GM23248 (cell line): ENCODE measurements at regions not wholly inside any gene's neighbourhood (a gene's known extent, or its start where the extent isn't known, plus 50 kb on each side); places are given as distances from the start of the nearest gene placed in this dataset.

ENCODE experiments used
- DNase-seq: peaks from one replicate; pipeline ENCODE4 v3.0.0-alpha.2; 2015
- H2AFZ ChIP-seq: fragments of 200-600 bp; sonication (generic); 2 replicates; pipeline ENCODE4 v1.6.1; 2016; ENCODE audit warnings: antibody characterized with exemption
- H3F3A ChIP-seq: fragments of 200-600 bp; sonication (generic); 2 replicates; pipeline ENCODE4 v1.6.1; 2016; ENCODE audit warnings: mild to moderate bottlenecking, antibody characterized with exemption, mixed run types; ENCODE audit not compliant: insufficient read depth
- H3K27ac ChIP-seq: fragments of 200-600 bp; sonication (generic); 2 replicates; pipeline ENCODE4 v1.5.1; 2016; ENCODE audit warnings: mild to moderate bottlenecking
- H3K27me3 ChIP-seq: fragments of 200-600 bp; sonication (generic); replicated peaks from 2 replicates; pipeline ENCODE4 v1.6.1; 2016; ENCODE audit warnings: mild to moderate bottlenecking; ENCODE audit not compliant: insufficient read depth
- H3K36me3 ChIP-seq: fragments of 200-600 bp; sonication (generic); 2 replicates; pipeline ENCODE4 v1.6.1; 2016; ENCODE audit warnings: low read depth, mild to moderate bottlenecking
- H3K4me1 ChIP-seq: fragments of 200-600 bp; sonication (generic); 2 replicates; pipeline ENCODE4 v1.6.1; 2016; ENCODE audit warnings: mild to moderate bottlenecking; ENCODE audit not compliant: insufficient read depth
- H3K4me2 ChIP-seq: fragments of 200-600 bp; sonication (generic); one replicate; pipeline ENCODE4 v1.6.1; 2016; ENCODE audit warnings: mild to moderate bottlenecking; ENCODE audit not compliant: unreplicated experiment
- H3K4me3 ChIP-seq: fragments of 200-600 bp; sonication (generic); 2 replicates; pipeline ENCODE4 v1.5.1; 2016; ENCODE audit warnings: mild to moderate bottlenecking
- H3K79me2 ChIP-seq: fragments of 200-600 bp; sonication (generic); 2 replicates; pipeline ENCODE4 v1.6.1; 2016; ENCODE audit warnings: mild to moderate bottlenecking; ENCODE audit not compliant: insufficient read depth
- H3K9ac ChIP-seq: fragments of 200-600 bp; sonication (generic); 2 replicates; pipeline ENCODE4 v1.6.1; 2016; ENCODE audit warnings: mild to moderate bottlenecking
- H3K9me2 ChIP-seq: fragments of 200-600 bp; sonication (generic); 2 replicates; pipeline ENCODE4 v1.6.1; 2016; ENCODE audit warnings: mixed run types, mild to moderate bottlenecking, moderate library complexity; ENCODE audit not compliant: insufficient read depth
- H3K9me3 ChIP-seq: fragments of 200-600 bp; sonication (generic); one replicate; pipeline ENCODE4 v1.6.1; 2017; ENCODE audit warnings: low read depth
- H4K20me1 ChIP-seq: fragments of 200-600 bp; sonication (generic); 2 replicates; pipeline ENCODE4 v1.6.0; 2016; ENCODE audit not compliant: insufficient read depth
- EZH2 ChIP-seq: fragments of 200-600 bp; sonication (generic); IDR thresholded peaks from 2 replicates; pipeline ENCODE4 v1.6.1; 2018; ENCODE audit warnings: antibody characterized with exemption, mild to moderate bottlenecking; ENCODE audit not compliant: insufficient read depth, poor library complexity, severe bottlenecking
- EZH2phosphoT487 ChIP-seq: fragments of 200-600 bp; sonication (generic); IDR thresholded peaks from 2 replicates; pipeline ENCODE4 v1.6.1; 2018; ENCODE audit warnings: antibody characterized with exemption, moderate library complexity, mild to moderate bottlenecking, low read depth; ENCODE audit not compliant: insufficient read depth
- WGBS, 2 experiments: methylation state at CpG; one replicate each; pipeline ENCODE4 v1.1.6; 2015 to 2017; ENCODE audit warnings: low lambda C conversion rate in 2 of 2, low coverage in 1 of 2; ENCODE audit errors: missing lambda C conversion rate in 2 of 2; 5-methylcytosine and 5-hydroxymethylcytosine counted together
- in situ Hi-C: fragments of 300-500 bp; cut with MboI; formaldehyde crosslinking; loops from 2 replicates; pipeline ENCODE4 v1.15.0; 2020

DNA sequence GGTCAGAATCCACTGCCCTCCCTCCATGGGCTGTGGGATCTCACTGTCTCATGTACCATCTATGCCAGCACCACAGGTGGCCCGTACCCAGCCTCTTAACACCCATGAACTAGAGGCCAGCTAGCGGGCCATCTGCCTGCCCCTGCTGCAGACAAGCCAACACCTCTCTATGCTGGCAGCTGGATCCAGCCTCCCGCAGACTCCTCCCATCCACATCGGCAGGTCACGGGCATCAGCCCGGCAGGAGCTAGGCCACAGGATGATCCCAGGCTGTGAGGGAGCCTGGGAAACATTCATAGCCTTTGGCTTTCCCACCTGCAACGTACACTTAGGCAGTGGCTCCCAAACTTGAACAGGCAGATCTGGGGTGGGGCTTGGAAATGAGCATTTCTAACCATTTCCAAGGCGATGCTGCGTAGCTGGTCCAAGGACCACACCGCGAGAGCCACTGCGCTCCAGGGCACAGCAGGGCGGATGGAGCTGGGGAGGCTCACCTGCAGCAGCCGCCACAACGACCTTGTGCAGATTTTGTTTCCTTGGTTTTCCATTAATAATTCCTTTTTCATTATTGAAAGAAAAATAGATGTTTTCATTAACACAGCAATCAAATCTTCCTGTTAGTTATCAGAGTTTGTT, 114.7 kb downstream of the KCNF1 start:
- Histone ChIP-seq H3K9me2 (no peaks in the 10 kb centered on the region), H4K20me1 (no peaks in the 10 kb centered on the region), H3K9me3 (no peaks in the 10 kb centered on the region), H3F3A (no peaks in the 10 kb centered on the region), H3K4me2 (no peak overlapping the region), H2AFZ (no peak overlapping the region), H3K27me3 (peaks cover 15% of the 10 kb centered on the region), H3K79me2 (no peaks in the 10 kb centered on the region), H3K36me3 (no peaks in the 10 kb centered on the region), H3K27ac (no peak overlapping the region), H3K4me1 (no peaks in the 10 kb centered on the region), H3K9ac (no peak overlapping the region), H3K4me3 (no peak overlapping the region)
- no peak for DNase-seq
- TF ChIP-seq EZH2: no peak
- no peak for TF ChIP-seq EZH2phosphoT487
- WGBS, 2 experiments: 85 to 87% methylated on average over 15 of the region's 15 CpGs
- in situ Hi-C loops: no loop called here

DNA sequence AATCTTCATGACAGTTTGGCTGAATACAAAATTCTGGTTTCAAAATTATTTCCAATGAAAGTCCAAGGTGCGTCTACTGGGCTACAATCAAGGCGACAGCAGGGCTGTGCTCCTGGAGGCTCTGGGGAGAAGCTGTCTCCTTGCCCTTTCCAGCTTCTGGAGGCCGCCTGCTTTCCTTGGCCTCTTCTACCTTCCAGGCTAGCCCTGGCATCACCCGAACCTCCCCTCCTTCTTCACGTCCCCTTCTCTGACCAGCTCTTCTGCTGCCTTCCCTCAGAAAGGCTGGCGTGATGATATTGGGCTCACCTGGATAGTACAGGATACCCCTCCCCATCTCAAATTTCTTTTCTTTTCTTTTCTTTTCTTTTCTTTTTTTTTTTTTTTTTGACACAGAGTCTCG, 115.5 kb downstream of the KCNF1 start:
- no peaks in the 10 kb centered on the region for H3K9me2 ChIP-seq
- no peaks in the 10 kb centered on the region for H4K20me1 ChIP-seq
- no peaks in the 10 kb centered on the region for H3K79me2 ChIP-seq
- no peaks in the 10 kb centered on the region for H3K4me1 ChIP-seq
- no peaks in the 10 kb centered on the region for H3K36me3 ChIP-seq
- H3K4me3 ChIP-seq: no peak overlapping the region
- H3K9ac ChIP-seq: no peak overlapping the region
- no peak for TF ChIP-seq EZH2
- TF ChIP-seq EZH2phosphoT487: no peak
- no peaks in the 10 kb centered on the region for H3K9me3 ChIP-seq
- H2AFZ ChIP-seq: no peak overlapping the region
- 70 to 72% methylated on average over 6 to 7 of the region's 7 CpGs for WGBS, 2 experiments
- in situ Hi-C loops: no loop called here
- H3K27ac ChIP-seq: no peak overlapping the region
- peaks cover 15% of the 10 kb centered on the region for H3K27me3 ChIP-seq
- H3F3A ChIP-seq: no peaks in the 10 kb centered on the region
- no peak for DNase-seq
- no peak overlapping the region for H3K4me2 ChIP-seq

DNA sequence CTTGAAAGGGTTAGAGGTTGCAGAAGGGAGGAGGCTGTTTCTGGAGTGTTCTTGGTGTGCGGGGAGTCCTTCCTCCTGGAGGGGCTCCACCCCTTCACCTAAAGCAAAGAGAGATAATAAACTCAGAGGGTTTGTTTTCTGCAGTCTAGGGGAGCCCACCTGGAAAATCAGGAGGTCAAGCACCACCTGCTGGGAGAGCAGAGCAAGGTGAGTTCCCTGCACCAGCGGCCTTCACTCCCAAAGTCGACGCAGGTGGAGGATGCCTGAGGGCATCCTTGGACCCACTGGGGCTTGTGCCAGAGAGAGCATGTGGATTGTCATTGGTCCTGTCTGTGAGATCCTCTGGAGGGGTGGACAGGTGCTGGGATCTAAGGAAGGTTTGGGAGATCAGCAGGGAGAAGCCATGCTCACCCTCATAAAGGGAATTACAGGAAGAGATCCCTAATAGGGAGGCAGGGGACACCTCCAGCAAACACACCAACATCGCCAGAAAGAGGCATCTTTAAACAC, 116.7 kb downstream of the KCNF1 start:
- no peaks in the 10 kb centered on the region for H4K20me1 ChIP-seq
- H2AFZ ChIP-seq: no peak overlapping the region
- H3K27ac ChIP-seq: no peak overlapping the region
- in situ Hi-C loops: no loop called here
- no peak overlapping the region for H3K4me3 ChIP-seq
- no peaks in the 10 kb centered on the region for H3K9me2 ChIP-seq
- no peak for TF ChIP-seq EZH2
- no peak for TF ChIP-seq EZH2phosphoT487
- no peaks in the 10 kb centered on the region for H3K36me3 ChIP-seq
- 64 to 70% methylated on average over 5 of the region's 5 CpGs for WGBS, 2 experiments
- no peaks in the 10 kb centered on the region for H3K4me1 ChIP-seq
- no peak overlapping the region for H3K4me2 ChIP-seq
- H3F3A ChIP-seq: no peaks in the 10 kb centered on the region
- no peaks in the 10 kb centered on the region for H3K79me2 ChIP-seq
- H3K9me3 ChIP-seq: no peaks in the 10 kb centered on the region
- no peak for DNase-seq
- peaks cover 24% of the 10 kb centered on the region for H3K27me3 ChIP-seq
- no peak overlapping the region for H3K9ac ChIP-seq

DNA sequence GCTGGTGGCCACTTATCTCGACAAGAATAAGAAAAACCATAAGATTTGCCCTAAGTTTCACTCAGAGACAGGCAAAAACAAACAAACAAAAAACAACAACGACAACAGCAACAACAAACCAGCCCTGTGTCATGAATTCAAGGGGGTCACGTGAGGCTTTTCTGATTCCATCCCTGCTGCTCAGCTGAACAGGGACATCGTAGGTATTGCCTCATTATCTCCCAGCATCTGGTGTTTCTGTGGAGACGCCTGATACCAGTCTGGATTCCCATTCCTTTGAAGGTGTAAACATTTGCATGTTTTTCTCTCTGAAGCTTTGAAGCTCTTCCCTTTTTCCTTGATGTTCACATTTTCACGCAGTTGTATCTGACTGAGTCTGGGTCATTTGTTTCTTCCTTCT, 117.4 kb downstream of the KCNF1 start:
- H3K9me3 ChIP-seq: no peaks in the 10 kb centered on the region
- no peak for DNase-seq
- H3K36me3 ChIP-seq: no peaks in the 10 kb centered on the region
- no peak overlapping the region for H3K27ac ChIP-seq
- no peaks in the 10 kb centered on the region for H3K4me1 ChIP-seq
- H2AFZ ChIP-seq: no peak overlapping the region
- H3K9ac ChIP-seq: no peak overlapping the region
- no peaks in the 10 kb centered on the region for H4K20me1 ChIP-seq
- H3K79me2 ChIP-seq: no peaks in the 10 kb centered on the region
- H3F3A ChIP-seq: no peaks in the 10 kb centered on the region
- H3K27me3 ChIP-seq: peaks cover 24% of the 10 kb centered on the region
- 38 to 55% methylated on average over 6 of the region's 6 CpGs for WGBS, 2 experiments
- H3K4me2 ChIP-seq: no peak overlapping the region
- in situ Hi-C loops: no loop called here
- H3K9me2 ChIP-seq: no peaks in the 10 kb centered on the region
- TF ChIP-seq EZH2phosphoT487 (no peak), EZH2 (no peak)
- no peak overlapping the region for H3K4me3 ChIP-seq
